ENCODE measurements at regions not wholly inside any gene's neighbourhood (a gene's known extent, or its start where the extent isn't known, plus 50 kb on each side); places are given as distances from the start of the nearest gene placed in this dataset.

GRCh38 chr4:159010100-159010499, 92.8 kb upstream of the RAPGEF2 start:
- H3K36me3 ChIP-seq (ENCODE audit: insufficient read depth, low read length), result no peaks in the 10 kb centered on the region
- no peak overlapping the region for H3K9ac ChIP-seq (ENCODE audit: insufficient read length)
- TF ChIP-seq EZH2 (IDR thresholded peaks at IDR 0.05) (no peak), FOXP2 (optimal IDR thresholded peaks at IDR 0.05; ENCODE audit: control extremely low read depth, extremely low read length, insufficient read depth) (no peak), POLR2AphosphoS5 (IDR thresholded peaks at IDR 0.05; ENCODE audit: borderline replicate concordance, low read depth, low read length) (no peak)
- no peak for DNase-seq (ENCODE audit: low read depth, low spot score)
- H3K27ac ChIP-seq, result no peak overlapping the region
- H3K9me3 ChIP-seq (ENCODE audit: low read depth, low read length), result no peaks in the 10 kb centered on the region
- H3K4me3 ChIP-seq, result no peak overlapping the region

- no peaks in the 10 kb centered on the region for H3K36me3 ChIP-seq (ENCODE audit: insufficient read depth, low read length)
- no peaks in the 10 kb centered on the region for H3K9me3 ChIP-seq (ENCODE audit: low read depth, low read length)
- TF ChIP-seq POLR2AphosphoS5 (IDR thresholded peaks at IDR 0.05; ENCODE audit: borderline replicate concordance, low read depth, low read length) (no peak), FOXP2 (optimal IDR thresholded peaks at IDR 0.05; ENCODE audit: control extremely low read depth, extremely low read length, insufficient read depth) (no peak), EZH2 (IDR thresholded peaks at IDR 0.05) (no peak)
- DNase-seq (ENCODE audit: low read depth, low spot score), result no peak
- no peak overlapping the region for H3K9ac ChIP-seq (ENCODE audit: insufficient read length)
- H3K4me3 ChIP-seq, result peak overlapping the region; percentile 9; the same call in 1 of the 2 replicates
- H3K27ac ChIP-seq, result peak overlapping the region; percentile 55; the same call in 1 of the 2 replicates
Observed at GRCh38 chr4:159010563-159011260, 92.2 kb upstream of the RAPGEF2 start.

- Histone ChIP-seq H3K36me3 (ENCODE audit: insufficient read depth, low read length) (no peaks in the 10 kb centered on the region), H3K4me3 (no peak overlapping the region), H3K9me3 (ENCODE audit: low read depth, low read length) (no peaks in the 10 kb centered on the region), H3K27ac (no peak overlapping the region), H3K9ac (ENCODE audit: insufficient read length) (no peak overlapping the region)
- no peak for TF ChIP-seq POLR2AphosphoS5 (IDR thresholded peaks at IDR 0.05; ENCODE audit: borderline replicate concordance, low read depth, low read length)
- TF ChIP-seq FOXP2 (optimal IDR thresholded peaks at IDR 0.05; ENCODE audit: control extremely low read depth, extremely low read length, insufficient read depth), result no peak
- TF ChIP-seq EZH2 (IDR thresholded peaks at IDR 0.05), result no peak
- no peak for DNase-seq (ENCODE audit: low read depth, low spot score)
Observed at GRCh38 chr4:159012381-159012780, 90.5 kb upstream of the RAPGEF2 start.

- Histone ChIP-seq H3K9ac (ENCODE audit: insufficient read length) (no peak overlapping the region), H3K36me3 (ENCODE audit: insufficient read depth, low read length) (no peaks in the 10 kb centered on the region), H3K4me3 (no peak overlapping the region), H3K27ac (no peak overlapping the region), H3K9me3 (ENCODE audit: low read depth, low read length) (no peaks in the 10 kb centered on the region)
- no peak for DNase-seq (ENCODE audit: low read depth, low spot score)
- TF ChIP-seq FOXP2 (optimal IDR thresholded peaks at IDR 0.05; ENCODE audit: control extremely low read depth, extremely low read length, insufficient read depth), result no peak
- no peak for TF ChIP-seq POLR2AphosphoS5 (IDR thresholded peaks at IDR 0.05; ENCODE audit: borderline replicate concordance, low read depth, low read length)
- TF ChIP-seq EZH2 (IDR thresholded peaks at IDR 0.05), result no peak
Observed at GRCh38 chr4:159013692-159014091, 89.2 kb upstream of the RAPGEF2 start.

- Histone ChIP-seq H3K4me3 (peak overlapping the region; percentile 2; the same call in 1 of the 2 replicates), H3K36me3 (ENCODE audit: insufficient read depth, low read length) (no peaks in the 10 kb centered on the region), H3K9ac (ENCODE audit: insufficient read length) (no peak overlapping the region), H3K27ac (peak overlapping the region; percentile 55), H3K9me3 (ENCODE audit: low read depth, low read length) (no peaks in the 10 kb centered on the region)
- TF ChIP-seq FOXP2 (optimal IDR thresholded peaks at IDR 0.05; ENCODE audit: control extremely low read depth, extremely low read length, insufficient read depth) (no peak), EZH2 (IDR thresholded peaks at IDR 0.05) (no peak), POLR2AphosphoS5 (IDR thresholded peaks at IDR 0.05; ENCODE audit: borderline replicate concordance, low read depth, low read length) (no peak)
- no peak for DNase-seq (ENCODE audit: low read depth, low spot score)
Observed at GRCh38 chr4:159014859-159015258, 88.0 kb upstream of the RAPGEF2 start.

GRCh38 chr4:159015841-159016240, 87.0 kb upstream of the RAPGEF2 start:
- no peak overlapping the region for H3K27ac ChIP-seq
- H3K4me3 ChIP-seq, result no peak overlapping the region
- H3K9me3 ChIP-seq (ENCODE audit: low read depth, low read length), result no peaks in the 10 kb centered on the region
- no peak for DNase-seq (ENCODE audit: low read depth, low spot score)
- TF ChIP-seq FOXP2 (optimal IDR thresholded peaks at IDR 0.05; ENCODE audit: control extremely low read depth, extremely low read length, insufficient read depth), result no peak
- no peak for TF ChIP-seq EZH2 (IDR thresholded peaks at IDR 0.05)
- no peak for TF ChIP-seq POLR2AphosphoS5 (IDR thresholded peaks at IDR 0.05; ENCODE audit: borderline replicate concordance, low read depth, low read length)
- H3K9ac ChIP-seq (ENCODE audit: insufficient read length), result no peak overlapping the region
- no peaks in the 10 kb centered on the region for H3K36me3 ChIP-seq (ENCODE audit: insufficient read depth, low read length)

DNA sequence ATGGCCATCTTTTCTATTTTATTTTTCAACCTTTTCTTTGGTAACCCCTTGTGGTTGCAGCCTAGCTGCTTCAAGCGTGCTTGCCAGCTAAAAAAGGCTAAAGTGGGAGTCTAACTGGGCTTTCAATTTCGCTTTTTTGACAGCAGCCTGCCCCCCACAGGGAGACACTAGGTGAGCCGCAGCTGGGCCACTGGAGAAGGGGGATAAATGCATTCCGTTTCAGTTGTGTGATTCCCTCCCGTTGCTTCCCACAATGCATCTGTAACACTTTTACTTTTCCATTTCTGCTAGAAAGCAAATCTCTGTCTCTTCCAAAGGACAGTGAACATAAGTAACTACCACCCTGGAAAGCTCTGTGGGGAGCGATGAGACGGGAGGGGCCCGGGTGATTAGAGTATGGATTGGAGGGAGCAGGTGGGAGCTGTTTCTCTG, 86.3 kb upstream of the RAPGEF2 start:
- Histone ChIP-seq H3K4me3 (no peak overlapping the region), H3K36me3 (ENCODE audit: insufficient read depth, low read length) (no peaks in the 10 kb centered on the region), H3K27ac (no peak overlapping the region), H3K9me3 (ENCODE audit: low read depth, low read length) (no peaks in the 10 kb centered on the region), H3K9ac (ENCODE audit: insufficient read length) (no peak overlapping the region)
- no peak for DNase-seq (ENCODE audit: low read depth, low spot score)
- TF ChIP-seq EZH2 (IDR thresholded peaks at IDR 0.05) (no peak), POLR2AphosphoS5 (IDR thresholded peaks at IDR 0.05; ENCODE audit: borderline replicate concordance, low read depth, low read length) (no peak), FOXP2 (optimal IDR thresholded peaks at IDR 0.05; ENCODE audit: control extremely low read depth, extremely low read length, insufficient read depth) (no peak)

DNA sequence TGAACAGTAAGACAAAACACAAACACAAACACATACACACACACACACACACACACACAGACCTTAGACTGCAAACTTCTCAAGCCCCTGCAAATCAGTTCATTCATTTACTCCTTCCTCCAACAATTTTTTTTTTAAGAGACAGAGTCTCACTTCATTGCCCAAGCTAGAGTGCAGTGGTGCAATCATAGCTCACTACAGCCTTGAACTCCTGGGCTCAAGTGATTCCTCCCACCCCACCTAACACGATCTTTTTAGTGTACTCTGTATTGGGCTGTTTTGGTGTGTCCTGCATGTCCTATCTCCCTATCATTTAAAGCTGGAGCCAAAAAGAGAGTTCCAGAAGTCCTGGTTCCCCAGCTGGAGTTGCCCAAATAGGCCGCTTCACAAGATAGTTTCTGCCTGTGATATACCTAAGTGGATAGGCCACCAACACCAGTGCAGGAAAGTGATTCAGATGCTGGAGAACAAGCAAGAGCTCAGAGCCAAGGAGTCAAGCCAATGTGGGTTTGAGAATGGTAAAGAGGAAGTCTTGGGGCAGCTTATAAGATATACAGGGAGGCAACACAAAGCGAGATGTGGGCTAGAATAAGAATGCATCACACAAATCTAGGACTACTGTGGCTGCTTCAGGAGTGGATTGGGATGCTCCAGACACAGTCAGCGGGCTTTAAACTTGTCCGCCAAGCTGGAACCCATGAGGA, 85.4 kb upstream of the RAPGEF2 start:
- H3K9me3 ChIP-seq (ENCODE audit: low read depth, low read length), result no peaks in the 10 kb centered on the region
- no peaks in the 10 kb centered on the region for H3K36me3 ChIP-seq (ENCODE audit: insufficient read depth, low read length)
- no peak for DNase-seq (ENCODE audit: low read depth, low spot score)
- no peak overlapping the region for H3K9ac ChIP-seq (ENCODE audit: insufficient read length)
- no peak overlapping the region for H3K27ac ChIP-seq
- TF ChIP-seq EZH2 (IDR thresholded peaks at IDR 0.05), result no peak
- TF ChIP-seq POLR2AphosphoS5 (IDR thresholded peaks at IDR 0.05; ENCODE audit: borderline replicate concordance, low read depth, low read length), result no peak
- no peak for TF ChIP-seq FOXP2 (optimal IDR thresholded peaks at IDR 0.05; ENCODE audit: control extremely low read depth, extremely low read length, insufficient read depth)
- no peak overlapping the region for H3K4me3 ChIP-seq

Data from SK-N-MC (cell line).